Hepatocyte (in vitro differentiated cells): ENCODE measurements at regions not wholly inside any gene's neighbourhood (a gene's known extent, or its start where the extent isn't known, plus 50 kb on each side); places are given as distances from the start of the nearest gene placed in this dataset.

Experiments
- EZH2phosphoT487 ChIP-seq: fragments of 200-600 bp; sonication (generic); IDR thresholded peaks from one replicate; pipeline ENCODE4 v1.6.1; 2018; ENCODE audit warnings: antibody characterized with exemption, mild to moderate bottlenecking, low read depth, moderate library complexity; ENCODE audit not compliant: unreplicated experiment, severe bottlenecking
- TF ChIP-seq, protein P1 (sequence below): fragments of 200-600 bp; sonication (generic); IDR thresholded peaks from 2 replicates; pipeline ENCODE4 v1.5.1; 2016; ENCODE audit warnings: antibody characterized with exemption, mild to moderate bottlenecking; ENCODE audit not compliant: poor library complexity

DNA sequence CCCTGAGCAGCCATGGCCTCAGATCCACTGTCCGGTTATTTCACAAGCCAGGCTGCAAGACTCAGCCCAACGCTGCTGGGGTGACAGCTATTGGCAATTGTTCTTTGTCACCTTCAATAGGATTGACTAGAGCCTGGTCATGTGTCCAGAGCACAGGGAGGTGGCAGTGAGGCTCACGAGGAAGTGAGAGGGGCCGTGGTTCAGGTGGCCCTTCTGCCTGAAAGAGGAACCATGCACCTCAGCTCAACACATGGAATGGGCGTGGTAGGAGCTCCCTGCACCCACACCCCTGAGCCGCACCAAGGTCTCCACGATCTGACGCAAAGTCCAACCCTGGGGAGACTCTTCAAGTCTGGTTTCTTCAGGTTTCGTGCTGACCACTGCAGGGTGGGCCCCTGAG lies 184.8 kb upstream of the CDH4 start:
- TF ChIP-seq, protein P1, sequence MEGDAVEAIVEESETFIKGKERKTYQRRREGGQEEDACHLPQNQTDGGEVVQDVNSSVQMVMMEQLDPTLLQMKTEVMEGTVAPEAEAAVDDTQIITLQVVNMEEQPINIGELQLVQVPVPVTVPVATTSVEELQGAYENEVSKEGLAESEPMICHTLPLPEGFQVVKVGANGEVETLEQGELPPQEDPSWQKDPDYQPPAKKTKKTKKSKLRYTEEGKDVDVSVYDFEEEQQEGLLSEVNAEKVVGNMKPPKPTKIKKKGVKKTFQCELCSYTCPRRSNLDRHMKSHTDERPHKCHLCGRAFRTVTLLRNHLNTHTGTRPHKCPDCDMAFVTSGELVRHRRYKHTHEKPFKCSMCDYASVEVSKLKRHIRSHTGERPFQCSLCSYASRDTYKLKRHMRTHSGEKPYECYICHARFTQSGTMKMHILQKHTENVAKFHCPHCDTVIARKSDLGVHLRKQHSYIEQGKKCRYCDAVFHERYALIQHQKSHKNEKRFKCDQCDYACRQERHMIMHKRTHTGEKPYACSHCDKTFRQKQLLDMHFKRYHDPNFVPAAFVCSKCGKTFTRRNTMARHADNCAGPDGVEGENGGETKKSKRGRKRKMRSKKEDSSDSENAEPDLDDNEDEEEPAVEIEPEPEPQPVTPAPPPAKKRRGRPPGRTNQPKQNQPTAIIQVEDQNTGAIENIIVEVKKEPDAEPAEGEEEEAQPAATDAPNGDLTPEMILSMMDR: no peak
- TF ChIP-seq EZH2phosphoT487: no peak
